ENCODE measurements at regions not wholly inside any gene's neighbourhood (a gene's known extent, or its start where the extent isn't known, plus 50 kb on each side); places are given as distances from the start of the nearest gene placed in this dataset.

- Histone ChIP-seq H3K27ac (ENCODE audit: low read length) (no peak overlapping the region), H3K4me3 (ENCODE audit: low read length) (no peak overlapping the region), H3K27me3 (replicated peaks; ENCODE audit: insufficient read depth, low read length) (no peaks in the 10 kb centered on the region), H3K9me2 (replicated peaks; ENCODE audit: insufficient read depth, low read length) (no peaks in the 10 kb centered on the region), H3F3A (ENCODE audit: insufficient read depth, low read length) (no peaks in the 10 kb centered on the region), H3K79me2 (ENCODE audit: low read length) (no peaks in the 10 kb centered on the region), H2AFZ (ENCODE audit: low read length) (no peak overlapping the region), H3K9ac (ENCODE audit: low read length) (no peak overlapping the region), H3K4me2 (ENCODE audit: low read depth, low read length) (no peak overlapping the region), H3K9me3 (replicated peaks; ENCODE audit: insufficient read depth, low read length) (no peaks in the 10 kb centered on the region), H3K4me1 (ENCODE audit: low read length) (no peaks in the 10 kb centered on the region), H3K36me3 (replicated peaks; ENCODE audit: insufficient read depth, low read length) (no peaks in the 10 kb centered on the region), H4K20me1 (ENCODE audit: insufficient read depth, low read length) (no peaks in the 10 kb centered on the region)
- no peak for DNase-seq
- TF ChIP-seq EZH2 (optimal IDR thresholded peaks at IDR 0.05; ENCODE audit: low read depth, low read length) (no peak), CTCF (IDR thresholded peaks at IDR 0.05; ENCODE audit: low read length) (no peak), EZH2phosphoT487 (IDR thresholded peaks at IDR 0.05; ENCODE audit: low read length) (no peak)
These were observed 204.7 kb upstream of the EXOC2 start for GRCh38 chr6:897528-898207.

GRCh38 chr6:894274-894673 is 201.3 kb upstream of the EXOC2 start:
- no peaks in the 10 kb centered on the region for H3K4me1 ChIP-seq (ENCODE audit: low read length)
- H3K27ac ChIP-seq (ENCODE audit: low read length), result no peak overlapping the region
- no peaks in the 10 kb centered on the region for H3K27me3 ChIP-seq (replicated peaks; ENCODE audit: insufficient read depth, low read length)
- no peaks in the 10 kb centered on the region for H3K36me3 ChIP-seq (replicated peaks; ENCODE audit: insufficient read depth, low read length)
- no peak for TF ChIP-seq CTCF (IDR thresholded peaks at IDR 0.05; ENCODE audit: low read length)
- no peak for TF ChIP-seq EZH2 (optimal IDR thresholded peaks at IDR 0.05; ENCODE audit: low read depth, low read length)
- TF ChIP-seq EZH2phosphoT487 (IDR thresholded peaks at IDR 0.05; ENCODE audit: low read length), result no peak
- no peaks in the 10 kb centered on the region for H4K20me1 ChIP-seq (ENCODE audit: insufficient read depth, low read length)
- H3K9me2 ChIP-seq (replicated peaks; ENCODE audit: insufficient read depth, low read length), result no peaks in the 10 kb centered on the region
- no peak overlapping the region for H3K4me2 ChIP-seq (ENCODE audit: low read depth, low read length)
- no peak for DNase-seq
- H3K9ac ChIP-seq (ENCODE audit: low read length), result no peak overlapping the region
- no peak overlapping the region for H2AFZ ChIP-seq (ENCODE audit: low read length)
- H3K9me3 ChIP-seq (replicated peaks; ENCODE audit: insufficient read depth, low read length), result no peaks in the 10 kb centered on the region
- no peak overlapping the region for H3K4me3 ChIP-seq (ENCODE audit: low read length)
- no peaks in the 10 kb centered on the region for H3K79me2 ChIP-seq (ENCODE audit: low read length)
- no peaks in the 10 kb centered on the region for H3F3A ChIP-seq (ENCODE audit: insufficient read depth, low read length)

- H3K4me1 ChIP-seq (ENCODE audit: low read length), result no peaks in the 10 kb centered on the region
- H3K36me3 ChIP-seq (replicated peaks; ENCODE audit: insufficient read depth, low read length), result no peaks in the 10 kb centered on the region
- no peaks in the 10 kb centered on the region for H3K9me3 ChIP-seq (replicated peaks; ENCODE audit: insufficient read depth, low read length)
These were observed 198.1 kb upstream of the EXOC2 start for GRCh38 chr6:890995-891394.

More at GRCh38 chr6:890995-891394, 198.1 kb upstream of the EXOC2 start:
- no peaks in the 10 kb centered on the region for H3F3A ChIP-seq (ENCODE audit: insufficient read depth, low read length)
- H3K27me3 ChIP-seq (replicated peaks; ENCODE audit: insufficient read depth, low read length), result no peaks in the 10 kb centered on the region
- no peaks in the 10 kb centered on the region for H3K9me2 ChIP-seq (replicated peaks; ENCODE audit: insufficient read depth, low read length)
- no peak overlapping the region for H2AFZ ChIP-seq (ENCODE audit: low read length)
- DNase-seq, result no peak
- no peak overlapping the region for H3K4me2 ChIP-seq (ENCODE audit: low read depth, low read length)
- H3K27ac ChIP-seq (ENCODE audit: low read length), result no peak overlapping the region
- H3K79me2 ChIP-seq (ENCODE audit: low read length), result no peaks in the 10 kb centered on the region
- no peak for TF ChIP-seq EZH2 (optimal IDR thresholded peaks at IDR 0.05; ENCODE audit: low read depth, low read length)
- TF ChIP-seq CTCF (IDR thresholded peaks at IDR 0.05; ENCODE audit: low read length), result no peak
- no peak for TF ChIP-seq EZH2phosphoT487 (IDR thresholded peaks at IDR 0.05; ENCODE audit: low read length)
- no peaks in the 10 kb centered on the region for H4K20me1 ChIP-seq (ENCODE audit: insufficient read depth, low read length)
- no peak overlapping the region for H3K9ac ChIP-seq (ENCODE audit: low read length)
- no peak overlapping the region for H3K4me3 ChIP-seq (ENCODE audit: low read length)

All from MM.1S (cell line).